T-cell (primary cell): ENCODE measurements at regions not wholly inside any gene's neighbourhood (a gene's known extent, or its start where the extent isn't known, plus 50 kb on each side); places are given as distances from the start of the nearest gene placed in this dataset.
"Not testable (repeated sequence)": the region's sequence is repeated elsewhere in the genome, so short reads cannot be mapped to it uniquely, and the experiment has no call there.

Experiments used
- ATAC-seq, 4 experiments: fragments of 200-7000 bp in 3 of 4; fragments of 150-1000 bp in 1 of 4; cut with Tn5 transposase; replicated peaks in 1 of 4; 1 replicate in 3 of 4; 2 replicates in 1 of 4; pipeline ENCODE4 v1.10.0; 2021; ENCODE audit warnings: moderate library complexity in 3 of 4, mild to moderate bottlenecking in 2 of 4, moderate number of reproducible peaks in 1 of 4
- CTCF ChIA-PET, 2 donors: fragments of 300-600 bp; sonication (Branson Sonifier 250); formaldehyde crosslinking; loops; one replicate each; lab custom pipeline; 2022; ENCODE audit warnings: antibody characterized with exemption in 2 of 2; lab: Charles Lee
- POLR2A ChIA-PET, 2 donors: fragments of 300-600 bp; sonication (Branson Sonifier 250); formaldehyde crosslinking; loops; one replicate each; lab custom pipeline; 2022; ENCODE audit warnings: antibody characterized with exemption in 2 of 2; lab: Charles Lee
- DNase-seq, 35 experiments: peaks; one replicate each; pipeline versions ENCODE4 v3.0.0 to v3.0.0-alpha.2; 2013 to 2023
- H3K27ac ChIP-seq: one replicate; pipeline ENCODE4 v1.5.1; 2013; ENCODE audit warnings: low read length
- H3K27me3 ChIP-seq, 2 experiments: replicated peaks in 1 of 2; 1 replicate in 1 of 2; 2 replicates in 1 of 2; pipeline versions ENCODE4 v1.6.1 to v1.7.0; 2013; ENCODE audit warnings: low read length in 1 of 2, mixed read lengths in 1 of 2; ENCODE audit not compliant: control insufficient read depth in 2 of 2, insufficient read depth in 2 of 2; ENCODE audit errors: extremely low read depth in 1 of 2
- H3K36me3 ChIP-seq, 2 donors: 1 replicate in 1 of 2; 2 replicates in 1 of 2; pipeline versions ENCODE4 v1.6.1 to v1.7.0; 2013; ENCODE audit warnings: low read length in 1 of 2; ENCODE audit not compliant: control insufficient read depth in 2 of 2, insufficient read depth in 1 of 2; ENCODE audit errors: extremely low read depth in 1 of 2
- H3K4me1 ChIP-seq, 2 experiments: 1 replicate in 1 of 2; 2 replicates in 1 of 2; pipeline versions ENCODE4 v1.6.1 to v1.7.0; 2013; ENCODE audit warnings: low read length in 2 of 2, mixed read lengths in 1 of 2; ENCODE audit not compliant: insufficient read depth in 2 of 2, control insufficient read depth in 1 of 2; ENCODE audit errors: extremely low read depth in 1 of 2
- H3K4me3 ChIP-seq, 2 donors: 1 replicate in 1 of 2; 2 replicates in 1 of 2; pipeline versions ENCODE4 v1.5.1 to v1.7.0; 2013; ENCODE audit warnings: mild to moderate bottlenecking in 2 of 2, low read length in 1 of 2, moderate library complexity in 1 of 2; ENCODE audit not compliant: control insufficient read depth in 1 of 2; ENCODE audit errors: extremely low read depth in 1 of 2
- H3K9me3 ChIP-seq: 2 replicates; pipeline ENCODE4 v1.7.0; 2013
- H3K27ac Mint-ChIP-seq, 2 donors: one replicate each; pipeline ENCODE4 v1.8.0; 2020 to 2021; ENCODE audit warnings: mild to moderate bottlenecking in 2 of 2, mixed read lengths in 2 of 2
- H3K27me3 Mint-ChIP-seq, 2 donors: one replicate each; pipeline ENCODE4 v1.8.0; 2021 to 2022; ENCODE audit warnings: mixed read lengths in 2 of 2
- H3K36me3 Mint-ChIP-seq: one replicate; pipeline ENCODE4 v1.8.0; 2021; ENCODE audit warnings: mixed read lengths
- H3K4me1 Mint-ChIP-seq, 3 donors: one replicate each; pipeline ENCODE4 v1.8.0; 2020 to 2022; ENCODE audit warnings: mixed read lengths in 3 of 3, mild to moderate bottlenecking in 1 of 3
- H3K4me3 Mint-ChIP-seq, 3 donors: one replicate each; pipeline ENCODE4 v1.8.0; 2020 to 2022; ENCODE audit warnings: mild to moderate bottlenecking in 3 of 3, mixed read lengths in 3 of 3, moderate library complexity in 3 of 3
- H3K9me3 Mint-ChIP-seq, 3 donors: one replicate each; pipeline ENCODE4 v1.8.0; 2020 to 2022; ENCODE audit warnings: mixed read lengths in 3 of 3
- WGBS: methylation state at CpG from one replicate; pipeline ENCODE4 v1.1.5; 2013; ENCODE audit warnings: missing lambda C conversion rate; ENCODE audit not compliant: insufficient coverage; 5-methylcytosine and 5-hydroxymethylcytosine counted together

DNA sequence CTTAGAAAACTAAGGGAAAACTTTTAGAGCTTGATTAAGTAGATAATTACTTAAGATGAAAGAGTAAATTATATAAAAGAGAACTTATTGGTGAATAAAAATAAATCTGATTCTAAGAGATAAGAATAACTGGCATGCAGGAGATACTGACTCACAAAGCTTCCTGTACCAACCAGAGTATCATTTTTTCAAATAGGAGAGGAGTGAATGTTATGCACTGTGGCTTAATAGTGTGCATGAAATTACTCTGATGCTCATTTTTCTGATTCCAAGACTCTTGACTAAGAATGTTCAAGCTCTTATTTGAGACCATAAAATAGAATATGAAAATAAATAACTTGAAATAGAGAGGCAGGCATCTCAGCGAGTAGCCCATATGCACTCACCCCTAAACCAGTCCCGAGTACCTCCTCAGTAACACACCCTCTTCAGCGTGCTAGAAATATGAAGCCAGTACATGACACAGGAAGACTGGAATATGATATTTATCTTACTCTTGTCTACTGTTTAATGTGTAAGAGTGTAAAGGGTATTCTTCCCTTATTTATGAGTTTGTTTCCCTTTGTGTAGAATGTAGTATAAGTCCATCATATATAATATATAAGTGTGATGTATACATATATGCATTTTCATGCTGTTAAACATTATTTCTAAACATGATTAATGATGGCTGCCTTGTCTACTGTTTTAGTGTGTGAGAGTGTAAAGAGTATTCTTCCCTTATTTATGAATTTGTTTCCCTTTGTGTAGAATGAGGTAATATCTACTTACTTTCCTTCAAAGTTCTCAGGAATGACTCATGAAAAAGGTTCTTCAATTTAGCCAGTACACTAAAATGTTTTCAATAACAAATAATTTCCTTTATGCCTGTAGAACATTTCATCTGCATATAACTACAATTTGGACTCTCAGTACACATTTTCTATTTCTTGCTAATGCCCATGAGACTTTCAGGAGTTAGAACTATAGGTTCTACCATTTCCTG is 99.2 kb upstream of the PALMD start:
- peaks cover 0 to 3% of the 10 kb centered on the region in 2 experiments for H3K27me3 ChIP-seq
- Mint-ChIP-seq H3K27ac (no peak overlapping the region), H3K36me3 (no peaks in the 10 kb centered on the region), H3K9me3 (no peaks in the 10 kb centered on the region), H3K27me3 (peaks cover 9 to 12% of the 10 kb centered on the region in 2 donors), H3K4me1 (no peaks in the 10 kb centered on the region), H3K4me3 (no peak overlapping the region)
- no peak overlapping the region for H3K4me3 ChIP-seq
- ATAC-seq (no peak), DNase-seq (no peak)
- no peak overlapping the region for H3K27ac ChIP-seq
- H3K36me3 ChIP-seq: no peaks in the 10 kb centered on the region
- POLR2A ChIA-PET: no interaction called here
- CTCF ChIA-PET: no interaction called here
- no CpG with 5 or more reads among the region's 3 CpGs for WGBS
- no peaks in the 10 kb centered on the region for H3K9me3 ChIP-seq
- H3K4me1 ChIP-seq: no peaks in the 10 kb centered on the region

- H3K36me3 ChIP-seq: no peaks in the 10 kb centered on the region
- no peak for DNase-seq
- Mint-ChIP-seq H3K27me3 (peaks cover 7 to 20% of the 10 kb centered on the region in 2 donors), H3K4me3 (no peak overlapping the region), H3K36me3 (no peaks in the 10 kb centered on the region), H3K9me3 (no peaks in the 10 kb centered on the region), H3K4me1 (no peaks in the 10 kb centered on the region), H3K27ac (no peak overlapping the region)
- no peak overlapping the region for H3K4me3 ChIP-seq
- peaks cover 0 to 3% of the 10 kb centered on the region in 2 experiments for H3K27me3 ChIP-seq
- CTCF ChIA-PET: interaction anchor here in 1 of 2 donors (0.8 kb wide), 1 partner anchor 833 kb away, joined by 3 read pairs; no protein-coding TSS in a partner anchor
- no CpG with 5 or more reads among the region's 3 CpGs for WGBS
- H3K9me3 ChIP-seq: no peaks in the 10 kb centered on the region
- H3K27ac ChIP-seq: no peak overlapping the region
- H3K4me1 ChIP-seq: no peaks in the 10 kb centered on the region
- POLR2A ChIA-PET: no interaction called here
- ATAC-seq: no peak
Measured at GRCh38 chr1:99548943-99549605, 96.8 kb upstream of the PALMD start.

GRCh38 chr1:99550198-99550597 is 95.7 kb upstream of the PALMD start:
- Mint-ChIP-seq H3K4me1 (no peaks in the 10 kb centered on the region), H3K4me3 (no peak overlapping the region), H3K27ac (no peak overlapping the region), H3K27me3 (peaks cover 11 to 26% of the 10 kb centered on the region in 2 donors), H3K36me3 (no peaks in the 10 kb centered on the region), H3K9me3 (peaks cover 0 to 7% (median 0%) of the 10 kb centered on the region in 3 donors)
- Histone ChIP-seq H3K27me3 (peaks cover 0 to 3% of the 10 kb centered on the region in 2 experiments), H3K4me1 (no peaks in the 10 kb centered on the region), H3K27ac (no peak overlapping the region), H3K4me3 (no peak overlapping the region), H3K36me3 (no peaks in the 10 kb centered on the region), H3K9me3 (no peaks in the 10 kb centered on the region)
- POLR2A ChIA-PET: interaction anchor here in 1 of 2 donors (0.6 kb wide), 1 partner anchor 127 kb away, joined by 3 read pairs; no protein-coding TSS in a partner anchor
- CTCF ChIA-PET: no interaction called here
- no peak for ATAC-seq
- DNase-seq: no peak
- WGBS: 92% methylated on average over 9 of the region's 9 CpGs

- POLR2A ChIA-PET: no interaction called here
- H3K9me3 Mint-ChIP-seq: peaks cover 0 to 7% (median 0%) of the 10 kb centered on the region in 3 donors
- peaks cover 11 to 26% of the 10 kb centered on the region in 2 donors for H3K27me3 Mint-ChIP-seq
- Histone ChIP-seq H3K36me3 (no peaks in the 10 kb centered on the region), H3K4me1 (no peaks in the 10 kb centered on the region), H3K4me3 (no peak overlapping the region), H3K9me3 (no peaks in the 10 kb centered on the region), H3K27ac (no peak overlapping the region), H3K27me3 (peaks cover 0 to 3% of the 10 kb centered on the region in 2 experiments)
- DNase-seq: no peak
- CTCF ChIA-PET: no interaction called here
- H3K4me1 Mint-ChIP-seq: no peaks in the 10 kb centered on the region
- no CpG with 5 or more reads among the region's 2 CpGs for WGBS
- no peak overlapping the region for H3K4me3 Mint-ChIP-seq
- H3K27ac Mint-ChIP-seq: no peak overlapping the region
- no peak for ATAC-seq
- H3K36me3 Mint-ChIP-seq: no peaks in the 10 kb centered on the region
Measured at GRCh38 chr1:99551812-99552614, 93.9 kb upstream of the PALMD start.

DNA sequence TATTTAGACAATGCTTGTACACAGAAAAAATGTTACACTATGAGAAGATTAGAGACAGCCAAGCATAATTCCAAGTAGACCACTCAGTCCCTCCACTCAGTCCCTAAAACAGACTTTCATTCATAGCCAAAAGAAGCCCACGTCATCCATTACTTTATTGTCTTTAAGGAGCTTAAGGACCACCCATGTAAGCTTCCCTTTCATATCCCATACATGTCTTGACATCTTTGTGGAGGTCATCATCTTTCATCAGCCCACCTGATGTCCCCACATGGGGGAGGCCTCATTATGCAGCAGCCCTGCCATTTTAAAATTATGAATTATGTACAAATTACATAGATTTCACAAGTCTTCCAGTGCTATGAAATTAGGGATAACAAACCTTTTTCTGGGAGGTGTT is 92.6 kb upstream of the PALMD start:
- no peak overlapping the region for H3K4me3 Mint-ChIP-seq
- 88% methylated on average over 1 of the region's 1 CpG for WGBS

GRCh38 chr1:99553819-99554218 is 92.1 kb upstream of the PALMD start:
- H3K4me1 ChIP-seq, H3K4me3 Mint-ChIP-seq, H3K36me3 Mint-ChIP-seq, H3K9me3 Mint-ChIP-seq, CTCF ChIA-PET, H3K36me3 ChIP-seq, ATAC-seq, DNase-seq, H3K27me3 ChIP-seq, H3K4me1 Mint-ChIP-seq, H3K27ac Mint-ChIP-seq, H3K27ac ChIP-seq, POLR2A ChIA-PET, H3K9me3 ChIP-seq, H3K4me3 ChIP-seq: not testable (repeated sequence)
- WGBS: no CpG with 5 or more reads among the region's 3 CpGs
- H3K27me3 Mint-ChIP-seq: peaks cover 11 to 26% of the 10 kb centered on the region in 2 donors

More for the DNA sequence above, 92.6 kb upstream of the PALMD start:
- Histone ChIP-seq H3K4me1 (no peaks in the 10 kb centered on the region), H3K9me3 (no peaks in the 10 kb centered on the region), H3K36me3 (no peaks in the 10 kb centered on the region), H3K27me3 (peaks cover 0 to 3% of the 10 kb centered on the region in 2 experiments), H3K4me3 (no peak overlapping the region), H3K27ac (no peak overlapping the region)
- peaks cover 0 to 7% (median 0%) of the 10 kb centered on the region in 3 donors for H3K9me3 Mint-ChIP-seq
- peaks cover 11 to 26% of the 10 kb centered on the region in 2 donors for H3K27me3 Mint-ChIP-seq
- H3K27ac Mint-ChIP-seq: no peak overlapping the region
- ATAC-seq (no peak), DNase-seq (no peak)
- ChIA-PET CTCF (no interaction called here), POLR2A (no interaction called here)
- H3K36me3 Mint-ChIP-seq: no peaks in the 10 kb centered on the region
- no peaks in the 10 kb centered on the region for H3K4me1 Mint-ChIP-seq
